ENCODE measurements at regions not wholly inside any gene's neighbourhood (a gene's known extent, or its start where the extent isn't known, plus 50 kb on each side); places are given as distances from the start of the nearest gene placed in this dataset.

GRCh38 chr3:34924961-34925360 is 714.4 kb upstream of the ARPP21 start:
- DNase-seq = no peak

DNA sequence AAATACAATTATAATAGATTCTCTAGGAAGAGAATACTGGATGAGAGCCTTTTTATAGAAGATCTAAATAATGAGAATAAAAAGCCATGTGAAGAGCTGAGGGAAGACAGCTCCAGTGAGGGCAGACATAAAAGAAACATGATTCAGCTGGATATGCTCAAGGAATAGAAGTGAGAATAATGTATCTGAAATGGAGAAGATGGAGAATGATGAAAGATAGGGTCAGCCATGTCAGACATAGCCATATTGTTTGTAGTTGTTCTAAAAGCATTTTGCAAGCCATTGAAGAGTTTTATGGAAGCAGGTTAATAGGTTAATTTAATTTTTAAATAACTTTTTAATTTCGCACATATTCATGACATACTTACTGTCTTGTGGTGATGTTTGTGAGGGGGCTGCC is 713.5 kb upstream of the ARPP21 start:
- DNase-seq = no peak

DNA sequence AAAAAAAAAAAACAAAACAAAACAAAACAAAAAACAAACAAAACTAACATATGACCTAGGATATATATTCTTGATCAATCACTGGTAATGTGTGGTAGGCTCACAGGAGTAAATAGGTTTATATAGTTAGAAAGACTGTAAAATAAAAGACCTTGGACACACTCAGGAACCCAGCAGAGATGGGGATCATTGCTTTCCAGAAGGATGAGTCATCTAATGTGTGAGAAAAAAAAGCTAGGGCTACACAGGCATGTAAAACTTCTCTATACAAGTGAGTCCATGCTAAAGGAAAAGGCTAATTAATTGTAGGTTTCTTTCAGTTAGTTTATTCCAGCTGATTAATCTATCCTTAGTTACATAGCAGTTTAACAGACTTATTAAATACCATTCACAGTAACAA is 710.3 kb upstream of the ARPP21 start:
- DNase-seq = no peak

- DNase-seq = no peak
Measured at GRCh38 chr3:34934660-34935059, 704.7 kb upstream of the ARPP21 start.

DNA sequence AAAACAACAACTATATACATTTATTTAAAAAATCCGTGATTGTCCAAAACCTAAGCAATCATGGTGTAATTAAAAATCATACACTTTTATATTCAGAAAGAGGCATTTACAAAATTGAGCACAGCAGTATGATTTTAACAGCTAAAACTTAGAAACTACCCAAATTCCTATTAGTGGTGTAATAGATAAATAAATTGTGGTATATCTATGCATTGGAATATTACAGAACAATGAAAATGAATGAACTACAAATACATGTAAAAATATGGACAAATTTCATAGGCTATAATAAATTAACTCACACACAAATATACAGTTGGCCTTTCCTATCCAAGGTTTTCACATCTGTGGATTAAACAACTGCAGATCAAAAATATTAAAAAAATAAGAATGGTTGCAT is 700.5 kb upstream of the ARPP21 start:
- no peak for DNase-seq

- DNase-seq = no peak
Measured at GRCh38 chr3:34942256-34942655, 697.1 kb upstream of the ARPP21 start.

- DNase-seq = no peak
Measured at GRCh38 chr3:34947834-34948233, 691.5 kb upstream of the ARPP21 start.

- no peak for DNase-seq
Measured at GRCh38 chr3:34948517-34948916, 690.8 kb upstream of the ARPP21 start.

DNA sequence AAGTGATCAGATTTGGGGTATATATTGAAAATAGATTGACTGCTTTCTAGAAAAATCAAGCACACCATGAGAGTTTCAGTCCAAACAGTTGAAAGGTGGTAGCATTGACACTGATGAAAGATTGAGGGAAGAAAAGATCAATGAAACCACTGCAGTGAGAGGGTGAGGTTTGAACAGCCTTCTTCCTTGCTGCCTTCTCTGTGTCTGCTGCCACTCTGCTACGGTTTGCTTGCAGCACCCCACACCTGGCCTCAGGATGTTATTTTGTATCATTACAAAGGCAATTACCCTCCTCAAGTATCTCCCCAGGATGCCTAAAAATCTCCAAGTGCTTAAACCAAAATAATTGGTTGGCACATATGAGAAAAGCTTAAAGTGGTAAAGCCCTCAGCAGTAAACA is 683.6 kb upstream of the ARPP21 start:
- no peak for DNase-seq

- no peak for DNase-seq
Measured at GRCh38 chr3:34956511-34956910, 682.8 kb upstream of the ARPP21 start.

- DNase-seq = no peak
Measured at GRCh38 chr3:34957677-34958076, 681.6 kb upstream of the ARPP21 start.

GRCh38 chr3:34969513-34969912 is 669.8 kb upstream of the ARPP21 start:
- DNase-seq = no peak

DNA sequence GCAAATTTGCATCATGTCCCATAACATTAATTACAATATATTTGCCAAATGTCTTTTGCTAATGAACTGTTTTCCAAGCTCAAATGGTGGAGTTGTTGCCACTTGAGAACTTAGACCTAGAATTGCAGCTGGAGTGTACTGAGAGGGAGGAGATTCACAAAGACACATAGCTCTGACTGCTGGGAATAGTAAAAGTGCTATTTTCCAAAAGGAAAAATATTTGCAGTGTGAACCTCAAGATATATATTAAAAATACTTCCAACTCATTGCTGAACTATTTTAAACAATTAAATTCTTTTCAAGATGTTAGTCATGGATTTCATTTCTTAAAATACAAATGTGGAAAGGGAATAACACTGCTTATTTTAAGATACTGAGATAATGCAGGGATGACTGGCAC is 666.8 kb upstream of the ARPP21 start:
- DNase-seq = no peak

- DNase-seq = no peak
Measured at GRCh38 chr3:34973586-34973985, 665.7 kb upstream of the ARPP21 start.

DNA sequence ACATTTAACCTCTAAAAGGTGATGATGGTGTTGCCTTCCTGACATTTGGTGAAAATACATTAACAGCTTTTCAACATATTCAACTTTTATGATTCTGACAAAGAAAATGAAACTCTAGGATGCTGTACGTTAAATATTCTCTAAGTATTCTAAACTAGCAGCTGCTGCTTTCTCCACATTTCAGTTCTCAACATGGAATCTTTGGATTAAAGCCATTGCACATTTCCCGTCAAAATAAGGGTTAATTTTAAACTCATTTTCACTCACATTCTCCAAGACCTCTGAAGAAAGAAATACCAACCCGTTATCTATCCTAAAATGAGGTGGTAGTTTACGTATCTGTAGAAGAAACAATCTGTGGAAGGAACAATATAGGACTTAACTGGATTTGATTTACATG is 655.7 kb upstream of the ARPP21 start:
- DNase-seq = no peak

- DNase-seq = no peak
Measured at GRCh38 chr3:34988296-34988695, 651.0 kb upstream of the ARPP21 start.

DNA sequence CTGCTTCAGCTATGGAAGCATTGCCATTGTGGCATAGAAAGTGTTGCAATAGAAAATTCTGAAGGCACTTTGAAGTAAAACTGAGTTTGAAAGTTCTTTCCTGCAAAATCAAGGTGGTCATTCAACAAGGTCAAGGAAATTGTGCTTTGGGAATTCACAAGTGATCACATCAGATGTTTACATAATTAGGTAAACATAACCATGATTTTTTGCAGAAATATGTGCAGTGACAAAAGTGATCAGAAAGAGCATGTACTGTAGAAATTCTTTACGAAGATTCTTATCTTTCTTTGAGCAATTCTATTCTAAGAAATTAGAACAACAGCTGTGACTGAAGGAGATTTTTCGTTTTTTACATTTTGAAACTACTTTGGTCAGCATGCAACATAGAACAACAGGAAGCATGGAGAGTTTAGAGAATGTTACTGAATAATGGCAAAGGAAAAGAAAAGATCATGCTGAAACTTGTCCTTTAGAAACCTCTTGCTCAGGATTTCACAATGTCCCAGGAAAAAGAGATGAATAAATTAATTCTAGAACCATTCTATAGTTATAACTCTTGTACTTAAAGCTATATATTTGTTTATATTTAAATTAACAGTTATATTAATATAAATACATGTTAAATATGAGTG is 643.4 kb upstream of the ARPP21 start:
- DNase-seq = no peak

DNA sequence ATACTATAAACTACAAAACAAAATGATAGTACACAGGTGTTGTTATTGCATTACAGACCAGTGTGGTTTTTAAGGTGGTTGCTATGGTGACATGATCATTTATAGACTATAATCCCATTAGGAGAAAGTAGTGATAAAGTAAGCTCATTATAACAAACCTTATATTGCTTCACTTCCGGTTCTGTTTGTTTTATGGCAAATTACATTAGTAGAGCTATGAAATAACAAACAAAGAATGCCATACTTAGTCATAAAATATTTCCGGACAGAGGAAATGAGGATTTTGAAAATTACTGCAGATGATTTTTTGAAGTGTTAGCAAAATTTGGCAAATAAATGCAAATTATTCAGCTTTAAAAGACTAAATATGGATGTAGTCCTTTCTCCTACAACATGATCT is 640.4 kb upstream of the ARPP21 start:
- DNase-seq = no peak

DNA sequence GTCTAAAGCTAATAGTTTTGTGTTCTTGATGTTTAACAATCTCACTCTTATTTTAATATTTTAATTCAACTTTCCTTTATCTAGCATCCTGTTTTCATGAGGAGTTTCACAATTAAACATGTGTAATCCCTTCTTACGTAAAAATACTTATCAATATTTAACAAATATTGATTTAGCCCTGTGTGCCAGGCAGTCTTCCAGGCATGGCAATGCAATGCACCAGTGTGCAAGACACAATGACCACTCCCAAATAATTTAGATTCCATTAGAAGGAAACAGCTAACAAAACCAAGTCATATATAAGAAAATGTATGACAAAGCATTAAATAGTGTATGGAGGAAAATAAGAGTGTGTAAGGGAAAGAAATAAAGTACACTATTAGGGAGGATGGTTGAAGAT is 627.1 kb upstream of the ARPP21 start:
- DNase-seq = no peak

DNA sequence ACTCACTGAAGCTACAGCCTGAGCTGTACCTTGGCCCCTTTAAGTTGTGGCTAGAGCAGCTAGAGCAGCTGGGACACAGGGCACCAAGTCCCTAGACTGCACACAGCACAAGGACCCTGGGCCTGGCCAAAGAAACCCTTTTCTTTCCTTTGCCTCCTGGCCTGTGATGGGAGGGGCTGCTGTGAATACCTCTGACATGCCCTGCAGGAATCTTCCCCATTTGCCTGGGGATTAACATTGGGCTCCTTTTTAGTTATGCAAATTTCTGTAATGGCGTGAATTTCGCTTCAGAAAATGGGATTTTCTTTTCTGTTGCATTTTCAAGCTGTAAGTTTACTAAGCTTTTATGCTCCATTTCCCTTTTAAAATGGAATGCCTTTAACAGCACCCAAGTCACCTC is 611.2 kb upstream of the ARPP21 start:
- DNase-seq = no peak

DNA sequence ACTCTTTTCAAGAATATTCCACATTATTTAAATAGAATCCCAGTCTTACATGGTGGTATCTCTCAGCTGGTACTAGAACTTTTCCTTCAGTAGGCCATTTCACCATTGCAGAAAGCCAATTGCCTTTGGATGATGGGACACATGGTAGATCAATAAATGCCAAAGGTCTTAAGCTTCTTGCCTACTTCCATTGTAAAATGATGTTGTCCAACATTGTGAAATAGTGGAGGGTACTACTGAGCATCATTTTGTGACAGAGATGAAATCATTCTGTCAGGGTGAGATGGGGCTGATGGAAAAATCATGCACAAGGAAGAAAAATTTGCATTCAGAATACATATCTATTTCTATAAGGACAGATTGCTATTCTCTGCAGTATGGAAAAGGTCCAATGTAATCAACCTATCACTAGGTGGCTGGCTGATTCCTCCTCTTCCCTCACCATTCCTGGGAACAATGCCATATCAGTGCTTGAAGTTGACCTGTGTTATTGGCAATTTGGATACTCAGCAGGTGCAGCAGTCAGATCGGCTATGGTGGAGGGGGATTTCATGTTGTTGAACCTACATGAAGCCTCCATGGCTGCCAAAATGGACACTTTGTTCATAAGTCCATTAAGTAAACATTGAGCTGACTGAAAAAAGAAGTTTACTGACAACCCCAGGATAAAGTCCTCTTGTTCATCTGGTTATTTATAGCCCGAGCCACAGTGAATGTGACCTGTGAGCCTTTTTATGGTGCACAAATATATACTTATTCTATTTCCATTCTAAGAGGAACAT is 596.9 kb upstream of the ARPP21 start:
- no peak for DNase-seq

GRCh38 chr3:35043040-35043439 is 596.3 kb upstream of the ARPP21 start:
- DNase-seq = no peak

DNA sequence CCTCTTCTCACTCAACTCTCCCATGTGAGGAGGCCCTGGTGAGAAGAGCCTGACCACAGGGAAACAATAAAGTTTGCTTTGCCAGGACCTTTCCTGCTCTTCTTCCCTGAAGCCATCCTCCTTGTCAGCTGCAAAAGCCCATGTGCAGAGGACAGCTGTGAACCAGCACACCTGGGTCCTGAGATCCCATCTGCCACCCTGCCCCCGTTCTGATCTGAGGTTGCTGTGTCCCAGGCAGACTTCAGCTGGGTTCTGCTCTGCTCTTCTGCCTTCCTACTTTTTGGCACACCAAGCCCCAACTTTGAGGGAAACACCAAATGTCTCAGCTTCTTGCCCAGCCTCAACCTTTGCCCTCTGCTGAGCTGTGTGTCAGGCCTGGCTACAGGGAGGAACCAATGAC is 595.1 kb upstream of the ARPP21 start:
- DNase-seq = no peak

GRCh38 chr3:35045118-35045517 is 594.2 kb upstream of the ARPP21 start:
- no peak for DNase-seq

GRCh38 chr3:35064761-35065160 is 574.6 kb upstream of the ARPP21 start:
- no peak for DNase-seq
